Liver (tissue), 8 donors: ENCODE measurements at regions not wholly inside any gene's neighbourhood (a gene's known extent, or its start where the extent isn't known, plus 50 kb on each side); places are given as distances from the start of the nearest gene placed in this dataset.

ENCODE experiments used
- DNase-seq: peaks from one replicate; pipeline ENCODE4 v3.0.0-alpha.2; 2017; ENCODE audit warnings: low spot score
- H3K27ac ChIP-seq, 2 donors: one replicate each; pipeline ENCODE4 v1.7.0; 2013; ENCODE audit warnings: inconsistent platforms in 2 of 2, low read length in 2 of 2, control low read depth in 1 of 2, low read depth in 1 of 2, mild to moderate bottlenecking in 1 of 2
- H3K27me3 ChIP-seq, 4 donors: one replicate each; pipeline versions ENCODE4 v1.6.1 to v1.7.0; 2013; ENCODE audit warnings: low read length in 3 of 4, inconsistent platforms in 1 of 4, mild to moderate bottlenecking in 1 of 4, moderate library complexity in 1 of 4; ENCODE audit not compliant: control insufficient read depth in 4 of 4, insufficient read depth in 4 of 4
- H3K36me3 ChIP-seq, 4 donors: one replicate each; pipeline versions ENCODE4 v1.6.1 to v1.7.0; 2013; ENCODE audit warnings: low read length in 3 of 4, mild to moderate bottlenecking in 3 of 4, low read depth in 1 of 4, moderate library complexity in 1 of 4; ENCODE audit not compliant: control insufficient read depth in 4 of 4, insufficient read depth in 3 of 4
- H3K4me1 ChIP-seq, 4 donors: one replicate each; pipeline versions ENCODE4 v1.6.1 to v1.7.0; 2013; ENCODE audit warnings: low read length in 3 of 4, mild to moderate bottlenecking in 3 of 4, moderate library complexity in 1 of 4; ENCODE audit not compliant: control insufficient read depth in 4 of 4, insufficient read depth in 4 of 4
- H3K4me3 ChIP-seq, 3 donors: one replicate each; pipeline versions ENCODE4 v1.6.1 to v1.7.0; 2013; ENCODE audit warnings: low read length in 3 of 3, control low read depth in 1 of 3, low read depth in 1 of 3, mild to moderate bottlenecking in 1 of 3
- H3K9ac ChIP-seq, 2 donors: one replicate each; pipeline ENCODE4 v1.7.0; 2013; ENCODE audit warnings: low read length in 2 of 2, mild to moderate bottlenecking in 2 of 2, moderate library complexity in 2 of 2, control low read depth in 1 of 2, low read depth in 1 of 2
- H3K9me3 ChIP-seq, 4 donors: one replicate each; pipeline versions ENCODE4 v1.6.1 to v1.7.0; 2013; ENCODE audit warnings: low read length in 3 of 4; ENCODE audit not compliant: control insufficient read depth in 4 of 4
- CTCF ChIP-seq: fragments of 150-350 bp; IDR thresholded peaks from 2 replicates; pipeline ENCODE4 v1.5.1; 2017; ENCODE audit warnings: improper control_type of control experiment, low read depth, low read length; ENCODE audit not compliant: missing input control
- EGR1 ChIP-seq, 2 donors: IDR thresholded peaks; 2 replicates each; pipeline ENCODE4 v1.6.1; 2016 to 2018; ENCODE audit warnings: antibody characterized with exemption in 2 of 2, low read depth in 2 of 2
- FOXA1 ChIP-seq: IDR thresholded peaks from 2 replicates; pipeline ENCODE4 v1.6.1; 2016; ENCODE audit warnings: antibody characterized with exemption
- FOXA2 ChIP-seq: IDR thresholded peaks from 2 replicates; pipeline ENCODE4 v1.6.1; 2016; ENCODE audit warnings: antibody characterized with exemption
- HNF4G ChIP-seq: IDR thresholded peaks from 2 replicates; pipeline ENCODE4 v1.6.1; 2016; ENCODE audit warnings: antibody characterized with exemption
- JUND ChIP-seq, 2 donors: IDR thresholded peaks; 2 replicates each; pipeline ENCODE4 v1.6.1; 2016; ENCODE audit warnings: antibody characterized with exemption in 2 of 2
- REST ChIP-seq: IDR thresholded peaks from 2 replicates; pipeline ENCODE4 v1.6.1; 2016; ENCODE audit warnings: antibody characterized with exemption, mild to moderate bottlenecking
- RXRA ChIP-seq, 2 donors: IDR thresholded peaks; 2 replicates each; pipeline ENCODE4 v1.6.1; 2017 to 2018; ENCODE audit warnings: antibody characterized with exemption in 2 of 2, mild to moderate bottlenecking in 1 of 2
- SP1 ChIP-seq: IDR thresholded peaks from 2 replicates; pipeline ENCODE4 v1.6.1; 2018; ENCODE audit warnings: antibody characterized with exemption, mild to moderate bottlenecking
- TAF1 ChIP-seq: conservative IDR thresholded peaks from 2 replicates; pipeline ENCODE4 v1.6.1; 2016; ENCODE audit warnings: antibody characterized with exemption, mild to moderate bottlenecking
- YY1 ChIP-seq: IDR thresholded peaks from 2 replicates; pipeline ENCODE4 v1.6.1; 2016; ENCODE audit warnings: antibody characterized with exemption, mild to moderate bottlenecking
- ZBTB33 ChIP-seq: IDR thresholded peaks from 2 replicates; pipeline ENCODE4 v1.6.1; 2016; ENCODE audit warnings: antibody characterized with exemption
- WGBS: extraction: QIAGEN DNeasy Blood & Tissue Kit; methylation state at CpG from one replicate; pipeline ENCODE4 v1.1.7; 2013; 5-methylcytosine and 5-hydroxymethylcytosine counted together
- TF ChIP-seq, protein P1 (sequence below): IDR thresholded peaks from 2 replicates; pipeline ENCODE4 v1.6.1; 2016; ENCODE audit warnings: antibody characterized with exemption
- TF ChIP-seq, protein P2 (sequence below): IDR thresholded peaks from 2 replicates; pipeline ENCODE4 v1.6.1; 2016; ENCODE audit warnings: antibody characterized with exemption
- donor health status: healthy.
- donor health status: healthy.
- donor health status: healthy.
- donor health status: healthy.
- donor health status: healthy.

- H3K27ac ChIP-seq, result no peak overlapping the region
- H3K4me3 ChIP-seq, result no peak overlapping the region
- TF ChIP-seq REST (no peak), HNF4G (no peak), JUND (IDR thresholded peaks at IDR 0.05) (no peak), TAF1 (no peak), FOXA2 (no peak), SP1 (no peak)
- no peak overlapping the region for H3K9ac ChIP-seq
- DNase-seq, result no peak
- H3K9me3 ChIP-seq, result peaks cover 0 to 3% (median under 1%) of the 10 kb centered on the region in 4 donors
- no peaks in the 10 kb centered on the region for H3K4me1 ChIP-seq
- WGBS, result 91% methylated on average over 13 of the region's 13 CpGs
- no peaks in the 10 kb centered on the region for H3K36me3 ChIP-seq
- H3K27me3 ChIP-seq, result peaks cover 0 to 3% (median 0%) of the 10 kb centered on the region in 4 donors
Observed at GRCh38 chr6:67201563-67201962, 1433.5 kb upstream of the ADGRB3 start.

DNA sequence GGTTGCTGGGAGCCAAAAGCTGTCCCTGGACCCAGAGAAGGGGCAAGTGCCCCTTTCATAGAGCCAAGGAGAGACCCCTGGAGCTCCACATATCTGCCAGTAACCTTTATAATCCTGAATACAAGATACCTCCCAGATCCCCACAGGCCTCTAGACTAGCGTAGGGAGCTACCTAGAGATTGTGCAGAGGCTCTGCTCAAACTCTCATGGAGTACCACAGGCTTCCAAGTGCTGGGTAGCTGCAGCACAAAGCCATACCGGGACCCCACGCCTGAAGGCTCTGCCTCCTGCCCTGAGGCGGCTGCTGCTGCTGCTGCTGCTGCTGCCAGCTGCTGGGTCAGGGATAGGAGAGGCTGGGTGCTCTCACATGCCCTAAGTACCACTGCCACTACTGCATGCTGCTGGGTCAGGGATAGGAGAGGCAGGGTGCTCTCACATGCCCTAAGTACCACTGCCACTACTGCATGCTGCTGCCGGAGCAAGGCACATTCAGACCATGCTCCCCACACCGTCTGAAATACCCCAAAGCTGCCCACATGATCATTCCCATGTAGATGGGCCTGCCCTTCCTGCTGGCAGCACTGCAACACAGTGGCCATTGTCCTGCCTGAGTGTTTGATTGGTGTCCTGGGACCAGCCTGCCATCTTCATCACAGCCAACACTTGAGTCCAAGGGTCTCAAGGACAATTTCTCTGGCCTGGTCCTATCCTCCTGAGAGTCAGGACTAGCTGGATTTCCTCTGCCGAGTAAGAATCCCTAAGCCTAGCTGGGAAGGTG is 1434.3 kb upstream of the ADGRB3 start:
- peaks cover 0 to 3% (median under 1%) of the 10 kb centered on the region in 4 donors for H3K9me3 ChIP-seq
- H3K27ac ChIP-seq, result no peak overlapping the region
- no peak overlapping the region for H3K9ac ChIP-seq
- H3K27me3 ChIP-seq, result peaks cover 0 to 3% (median 0%) of the 10 kb centered on the region in 4 donors
- TF ChIP-seq JUND (IDR thresholded peaks at IDR 0.05), result no peak
- TF ChIP-seq, protein P1, sequence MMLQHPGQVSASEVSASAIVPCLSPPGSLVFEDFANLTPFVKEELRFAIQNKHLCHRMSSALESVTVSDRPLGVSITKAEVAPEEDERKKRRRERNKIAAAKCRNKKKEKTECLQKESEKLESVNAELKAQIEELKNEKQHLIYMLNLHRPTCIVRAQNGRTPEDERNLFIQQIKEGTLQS, result no peak
- TF ChIP-seq, protein P2, sequence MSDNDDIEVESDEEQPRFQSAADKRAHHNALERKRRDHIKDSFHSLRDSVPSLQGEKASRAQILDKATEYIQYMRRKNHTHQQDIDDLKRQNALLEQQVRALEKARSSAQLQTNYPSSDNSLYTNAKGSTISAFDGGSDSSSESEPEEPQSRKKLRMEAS, result no peak
- TF ChIP-seq HNF4G, result no peak
- TF ChIP-seq CTCF, result no peak
- TF ChIP-seq YY1, result no peak
- TF ChIP-seq TAF1, result no peak
- no peak overlapping the region for H3K4me3 ChIP-seq
- no peaks in the 10 kb centered on the region for H3K4me1 ChIP-seq
- DNase-seq, result no peak
- WGBS, result 73% methylated on average over 7 of the region's 7 CpGs
- no peaks in the 10 kb centered on the region for H3K36me3 ChIP-seq

DNA sequence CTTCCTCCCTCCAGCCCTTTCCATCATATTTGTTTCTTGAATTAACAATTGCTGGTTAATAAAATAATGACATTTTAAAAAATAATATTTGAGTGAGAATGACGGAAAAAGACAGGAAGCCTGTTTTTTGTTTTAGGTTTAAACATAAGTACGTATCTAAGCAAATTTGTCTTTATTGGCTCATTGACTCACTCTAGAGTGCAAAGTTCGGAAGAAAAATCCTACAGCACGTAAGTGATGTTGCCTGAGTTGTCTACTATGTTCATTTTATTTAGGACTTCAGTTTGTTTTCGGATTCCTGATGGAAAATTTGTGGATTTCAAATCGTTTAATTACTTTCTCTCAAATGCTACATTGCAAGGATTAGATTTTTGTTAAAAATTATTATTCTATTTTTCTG is 1435.7 kb upstream of the ADGRB3 start:
- Histone ChIP-seq H3K4me1 (no peaks in the 10 kb centered on the region), H3K9ac (no peak overlapping the region), H3K36me3 (no peaks in the 10 kb centered on the region), H3K4me3 (no peak overlapping the region), H3K27ac (no peak overlapping the region), H3K27me3 (peaks cover 0 to 3% (median 0%) of the 10 kb centered on the region in 4 donors), H3K9me3 (peaks cover 0 to 3% (median 2%) of the 10 kb centered on the region in 4 donors)
- DNase-seq, result no peak
- 44% methylated on average over 6 of the region's 6 CpGs for WGBS
- no peak for TF ChIP-seq FOXA1
- no peak for TF ChIP-seq RXRA (IDR thresholded peaks at IDR 0.05)
- TF ChIP-seq ZBTB33, result no peak
- no peak for TF ChIP-seq CTCF
- no peak for TF ChIP-seq EGR1 (IDR thresholded peaks at IDR 0.05; ENCODE audit: low read depth in 2 of 2)
- TF ChIP-seq FOXA2, result no peak
